HG03280 (cell line): ENCODE measurements at regions not wholly inside any gene's neighbourhood (a gene's known extent, or its start where the extent isn't known, plus 50 kb on each side); places are given as distances from the start of the nearest gene placed in this dataset.

Experiments used
- ATAC-seq: cut with Tn5 transposase; IDR thresholded peaks from one replicate; pipeline ENCODE4 v1.9.1; 2021; ENCODE audit warnings: mild to moderate bottlenecking, moderate library complexity; ENCODE audit not compliant: unreplicated experiment

DNA sequence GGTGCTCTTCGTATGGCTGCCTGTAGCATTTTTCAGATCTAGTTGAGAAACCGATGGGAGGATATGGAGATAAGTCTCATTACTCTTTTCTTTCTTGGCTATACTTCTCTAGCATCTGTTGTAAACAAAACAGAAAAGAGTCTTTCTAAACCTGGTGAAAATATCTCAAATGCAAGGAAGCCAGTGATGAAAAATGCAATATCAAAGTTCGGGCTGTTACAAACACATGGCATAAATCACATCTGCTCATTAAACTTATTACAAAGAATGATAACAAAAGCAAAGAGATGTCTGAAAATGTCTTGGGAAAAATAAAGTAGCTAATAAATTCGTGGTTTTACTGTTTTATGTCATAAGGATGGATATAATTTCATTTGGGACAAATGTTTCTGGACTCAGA lies 71.8 kb upstream of the IGFBP3 start:
- no peak for ATAC-seq

DNA sequence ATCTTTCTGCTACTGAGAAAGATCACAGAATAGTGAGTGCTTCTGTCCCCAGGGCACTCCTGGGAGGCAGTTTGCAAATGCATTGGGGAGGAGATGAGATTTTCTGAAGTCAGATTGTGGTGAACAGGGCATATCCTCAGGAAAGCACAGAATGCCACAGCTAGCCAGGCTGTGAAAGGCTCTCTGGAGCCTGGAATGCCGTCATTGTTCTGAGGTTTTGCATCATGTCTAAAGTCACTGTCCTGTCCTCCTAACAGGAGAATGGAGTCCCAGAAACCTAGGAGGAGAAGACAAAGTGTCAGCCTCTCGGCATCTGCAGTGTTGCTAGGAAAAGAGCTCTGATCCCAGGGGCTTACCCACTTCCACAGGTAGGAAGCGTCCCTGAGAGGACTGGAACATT lies 69.2 kb upstream of the IGFBP3 start:
- no peak for ATAC-seq

DNA sequence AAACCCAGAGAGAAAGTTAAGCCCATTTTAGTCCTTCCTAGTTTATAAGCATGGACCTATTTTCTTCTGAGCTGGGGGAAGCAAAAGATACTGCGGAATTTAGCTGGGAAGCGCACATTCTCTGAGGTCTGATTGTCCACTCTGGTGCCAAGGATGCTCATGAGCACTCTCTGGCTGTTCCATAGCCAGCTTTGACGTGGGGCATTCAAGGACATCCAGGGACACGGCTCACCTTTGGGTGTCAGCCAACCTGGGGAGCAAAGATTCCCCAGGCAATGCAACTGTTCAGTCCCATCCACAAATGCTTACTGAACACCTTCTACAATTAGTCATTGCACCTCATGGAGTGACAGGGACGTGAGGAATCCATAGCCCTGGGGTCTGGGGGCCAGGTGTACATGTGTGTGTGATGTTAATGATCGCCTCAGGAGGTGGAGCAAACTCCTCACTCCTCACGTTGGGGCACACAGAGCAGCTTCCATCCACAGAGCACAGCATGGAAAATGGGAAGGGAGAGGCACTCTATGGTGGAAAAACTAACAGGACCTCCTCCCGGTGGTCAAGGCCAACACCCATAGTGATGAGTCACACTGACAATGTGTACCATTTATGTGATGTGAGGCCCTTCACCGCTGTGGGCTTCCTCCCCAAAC lies 67.5 kb upstream of the IGFBP3 start:
- no peak for ATAC-seq

DNA sequence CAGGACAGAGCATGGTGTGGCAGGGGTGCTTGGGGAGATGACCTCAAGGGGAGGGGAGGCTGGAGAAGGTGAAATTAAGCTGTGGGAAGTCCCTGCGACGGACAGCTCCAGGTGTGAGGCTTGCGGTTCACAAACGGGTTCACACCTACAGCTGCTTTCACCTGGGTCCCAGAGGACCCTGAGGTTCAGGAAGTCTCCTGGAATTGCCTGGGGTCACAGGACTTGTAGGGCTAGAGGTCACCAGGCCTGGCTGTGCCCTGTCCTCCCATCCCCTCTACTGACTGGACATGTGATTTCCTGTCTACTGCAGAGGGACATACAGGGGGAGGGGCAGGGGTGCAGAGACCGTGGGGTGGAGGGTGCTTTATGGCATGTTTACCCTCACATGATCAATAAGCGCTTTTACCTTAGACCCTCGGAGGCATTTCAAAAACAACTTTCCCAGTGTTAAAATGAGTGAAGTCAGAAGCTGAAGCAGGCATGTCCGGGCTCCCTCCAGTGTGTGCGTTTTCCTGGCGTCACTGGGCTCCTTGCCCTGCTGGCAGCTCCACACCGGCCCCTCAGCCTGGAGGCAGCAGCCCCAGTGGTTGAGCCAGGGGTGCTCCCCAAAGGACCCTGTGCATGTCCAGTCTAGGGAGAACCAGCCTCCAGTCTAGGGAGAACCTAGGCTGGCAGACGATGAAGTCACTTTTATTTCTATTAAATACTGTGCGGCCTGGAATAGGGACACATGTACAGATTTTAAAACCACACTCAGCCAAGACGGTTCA lies 66.6 kb upstream of the IGFBP3 start:
- no peak for ATAC-seq

DNA sequence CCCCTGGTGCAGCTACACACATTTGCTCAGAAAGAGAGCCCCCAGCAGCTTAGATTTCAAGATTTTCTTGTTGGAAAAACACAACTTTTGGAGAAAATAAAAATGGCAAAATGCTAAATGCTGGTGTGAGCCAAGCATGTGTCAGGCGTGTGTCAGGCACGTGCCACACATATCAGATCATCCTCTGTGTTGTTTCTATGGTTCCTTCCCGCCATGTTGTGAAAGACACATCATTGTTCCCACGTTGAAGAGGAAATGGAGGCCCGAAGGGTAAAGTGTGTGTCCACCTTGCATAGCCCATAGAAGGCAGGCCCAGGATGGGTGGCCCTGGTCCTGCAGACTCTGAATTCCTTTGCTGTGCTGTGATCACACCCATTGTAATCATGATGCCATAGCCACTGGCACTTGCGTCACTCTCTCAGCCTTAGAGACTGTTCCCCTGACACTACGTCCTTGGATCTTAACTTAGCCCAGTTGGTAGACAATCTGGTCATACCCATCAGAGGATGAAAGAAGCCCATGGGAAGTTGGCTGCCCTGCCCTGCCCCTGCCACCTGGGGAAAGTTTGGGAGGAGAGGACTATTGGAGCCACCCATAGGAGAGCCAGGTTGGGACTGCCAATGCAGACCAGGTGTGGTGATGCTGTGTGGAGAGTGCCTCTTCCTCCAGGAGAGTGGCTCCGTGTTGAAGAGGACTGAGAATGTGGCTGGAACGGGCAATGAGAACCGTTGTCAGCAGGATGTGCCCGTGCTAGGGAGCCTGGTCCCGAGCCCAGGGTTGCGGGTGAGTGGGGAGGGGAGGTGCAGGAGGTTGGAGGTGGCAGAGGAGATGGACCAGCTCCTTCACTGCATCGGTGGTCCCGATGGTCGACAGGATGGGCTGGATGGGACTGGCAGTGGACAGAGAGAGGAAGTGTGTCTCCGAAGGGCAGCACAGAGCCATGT lies 65.6 kb upstream of the IGFBP3 start:
- ATAC-seq: no peak

DNA sequence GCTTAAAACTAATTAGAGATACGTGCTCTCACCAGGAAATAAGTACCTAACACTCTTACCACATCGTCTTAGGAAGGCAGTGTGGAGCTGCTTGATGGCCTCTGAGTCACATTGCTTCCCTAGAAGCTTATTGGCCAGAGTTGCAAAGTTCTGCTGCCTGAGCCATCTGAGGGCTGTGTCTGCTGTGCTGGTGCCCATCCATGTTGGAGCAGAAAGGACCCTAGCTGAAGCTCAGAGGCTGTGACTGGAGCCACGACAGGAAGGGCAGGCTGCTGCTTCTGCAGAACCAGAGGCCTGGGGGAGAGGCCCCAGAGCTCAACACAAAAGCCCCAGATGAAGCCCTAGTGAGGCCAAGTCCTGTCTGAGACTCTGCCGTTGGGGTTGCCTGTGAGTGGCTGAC lies 64.8 kb upstream of the IGFBP3 start:
- no peak for ATAC-seq

DNA sequence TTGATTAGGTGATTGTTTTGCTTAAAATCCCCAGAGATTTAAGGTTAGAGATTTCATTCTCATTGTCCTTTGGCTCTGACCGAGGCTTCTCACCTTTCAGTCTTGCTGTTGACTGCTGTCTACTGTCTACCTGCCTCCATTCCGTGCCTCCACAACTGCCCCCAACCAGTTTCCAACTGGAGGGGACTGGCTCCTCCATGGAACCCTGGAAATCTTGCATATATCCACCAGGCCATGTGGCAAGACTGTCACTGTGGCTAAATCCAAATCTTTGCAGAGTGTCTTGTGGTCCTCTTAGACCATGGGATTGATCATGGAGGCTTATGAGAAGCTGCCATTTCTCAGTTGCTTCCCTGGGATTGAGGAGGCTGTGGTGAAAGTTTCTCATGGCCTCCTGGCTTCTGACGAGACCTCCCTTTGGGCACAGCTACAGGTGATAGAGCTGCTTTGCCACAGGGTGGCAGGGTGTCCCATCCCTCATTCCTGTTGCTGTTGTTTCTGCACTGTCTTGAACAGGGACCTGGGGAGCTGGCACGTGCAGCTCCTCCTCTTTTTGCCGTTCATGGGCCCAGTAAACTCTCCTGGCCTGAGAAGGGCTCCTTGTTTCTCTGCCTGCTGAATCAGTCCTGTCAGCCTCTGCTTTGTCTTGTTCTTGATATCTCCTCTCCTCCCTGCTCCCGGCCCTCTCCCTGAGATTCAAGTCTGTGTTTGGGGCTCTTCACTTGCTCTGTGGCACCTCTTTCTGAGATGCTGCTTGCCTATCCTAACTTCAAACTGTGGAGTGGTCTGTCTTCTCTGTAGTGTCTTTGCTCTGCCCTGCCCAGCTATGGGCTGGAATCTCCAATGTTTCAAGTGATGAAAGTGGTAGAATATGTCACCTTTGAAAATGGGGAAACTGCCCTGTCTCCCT lies 63.6 kb upstream of the IGFBP3 start:
- ATAC-seq: no peak

DNA sequence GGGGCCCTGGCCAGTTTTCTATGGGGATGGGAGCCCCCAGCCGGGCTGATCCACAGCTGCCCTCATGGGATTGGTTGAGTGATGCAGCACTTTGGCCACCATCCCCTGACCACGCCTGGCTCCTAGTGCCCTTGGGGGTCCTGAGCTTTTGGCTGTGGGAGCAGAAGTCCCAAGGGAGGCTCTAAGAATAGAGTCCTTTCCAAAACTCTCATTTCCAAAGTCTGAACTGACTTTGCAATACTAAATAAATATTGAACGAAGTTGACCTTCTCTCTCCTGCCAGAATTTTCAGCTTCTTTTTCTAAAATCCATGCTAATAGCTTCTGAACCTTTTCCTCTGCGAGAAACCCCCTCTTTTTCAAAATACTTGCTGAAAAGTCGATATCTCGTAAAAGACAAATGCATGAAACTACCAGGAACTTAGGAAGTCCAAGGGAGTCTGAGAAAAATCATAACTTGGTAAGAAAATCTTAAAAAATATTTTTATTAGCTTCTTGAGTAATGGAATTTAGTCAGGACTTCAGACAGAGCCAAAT lies 62.7 kb upstream of the IGFBP3 start:
- ATAC-seq: no peak

DNA sequence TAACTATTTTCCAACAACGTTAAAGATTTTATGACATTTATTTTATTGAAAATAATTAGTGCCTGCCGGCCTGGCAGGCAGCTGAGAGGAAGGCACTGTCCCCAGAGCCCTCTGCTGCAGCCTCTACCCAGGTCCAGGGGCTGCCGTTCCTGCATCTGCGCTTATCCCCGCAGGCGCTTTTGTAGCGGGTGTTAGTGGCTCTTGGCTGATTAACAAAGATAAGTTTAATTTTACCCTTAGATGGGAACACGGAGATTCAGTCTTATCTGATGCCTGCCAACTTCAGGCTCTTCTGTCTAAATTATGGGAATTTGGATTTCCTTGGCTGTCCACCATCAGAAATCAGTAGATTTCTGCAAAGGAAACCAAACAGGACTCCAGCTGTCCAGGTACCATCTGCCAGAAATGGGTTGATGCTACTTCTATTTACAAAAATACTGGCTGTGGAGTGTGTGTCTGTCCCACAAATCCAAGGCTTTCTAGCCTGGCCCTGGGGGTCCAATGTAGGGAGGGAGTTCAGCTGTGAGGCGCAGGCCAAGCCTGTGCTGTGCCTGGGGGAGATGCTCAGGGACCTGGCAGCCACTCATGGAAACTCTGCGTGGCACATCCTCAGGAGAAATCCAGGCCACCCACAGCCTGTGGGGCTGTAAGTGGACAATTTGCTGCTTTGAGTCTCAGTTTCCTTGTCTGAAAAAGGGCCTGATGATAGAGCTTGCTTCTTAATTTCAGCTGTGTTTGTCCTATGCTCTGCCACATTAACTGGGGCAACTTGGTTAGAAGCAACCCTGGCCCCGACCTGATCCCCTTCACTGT lies 62.0 kb upstream of the IGFBP3 start:
- no peak for ATAC-seq

DNA sequence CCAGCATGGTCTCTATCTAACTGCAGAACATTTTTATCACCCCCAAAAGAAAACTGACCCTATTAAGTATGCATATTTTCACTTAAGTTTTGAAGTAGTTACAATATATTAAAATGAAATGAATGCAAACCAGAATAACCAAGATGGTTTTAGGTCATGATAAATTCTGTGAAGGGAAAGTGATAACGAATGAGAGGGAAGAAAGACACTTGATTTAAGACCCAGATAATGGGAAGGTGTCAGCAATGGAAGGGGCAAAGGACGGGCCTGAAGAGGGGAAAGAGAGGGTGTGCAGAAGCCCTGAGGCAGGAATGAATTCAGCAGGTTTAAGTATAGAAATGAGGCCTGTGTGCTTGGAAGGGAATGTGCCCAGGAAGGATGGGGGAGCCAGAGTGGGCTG lies 61.1 kb upstream of the IGFBP3 start:
- no peak for ATAC-seq

DNA sequence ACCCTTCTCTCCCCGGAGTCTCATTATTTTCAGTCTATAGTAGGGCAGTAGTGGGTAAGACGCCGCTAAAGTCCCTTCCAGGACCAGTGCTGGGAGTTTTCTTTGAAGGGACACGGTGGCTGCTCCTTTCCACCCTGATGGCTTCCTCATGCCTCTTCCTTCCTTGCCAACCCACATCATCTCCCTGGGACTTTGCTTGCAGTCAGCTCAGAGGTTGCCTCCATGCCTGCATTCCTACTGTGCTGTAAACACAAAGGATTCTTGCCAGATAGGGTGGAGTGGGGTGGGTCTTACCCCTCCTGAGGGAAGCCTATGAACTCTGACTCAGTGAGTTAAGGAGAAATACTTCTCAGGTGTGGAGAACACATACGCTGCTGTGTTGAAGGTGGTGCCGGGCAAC lies 59.9 kb upstream of the IGFBP3 start:
- no peak for ATAC-seq

DNA sequence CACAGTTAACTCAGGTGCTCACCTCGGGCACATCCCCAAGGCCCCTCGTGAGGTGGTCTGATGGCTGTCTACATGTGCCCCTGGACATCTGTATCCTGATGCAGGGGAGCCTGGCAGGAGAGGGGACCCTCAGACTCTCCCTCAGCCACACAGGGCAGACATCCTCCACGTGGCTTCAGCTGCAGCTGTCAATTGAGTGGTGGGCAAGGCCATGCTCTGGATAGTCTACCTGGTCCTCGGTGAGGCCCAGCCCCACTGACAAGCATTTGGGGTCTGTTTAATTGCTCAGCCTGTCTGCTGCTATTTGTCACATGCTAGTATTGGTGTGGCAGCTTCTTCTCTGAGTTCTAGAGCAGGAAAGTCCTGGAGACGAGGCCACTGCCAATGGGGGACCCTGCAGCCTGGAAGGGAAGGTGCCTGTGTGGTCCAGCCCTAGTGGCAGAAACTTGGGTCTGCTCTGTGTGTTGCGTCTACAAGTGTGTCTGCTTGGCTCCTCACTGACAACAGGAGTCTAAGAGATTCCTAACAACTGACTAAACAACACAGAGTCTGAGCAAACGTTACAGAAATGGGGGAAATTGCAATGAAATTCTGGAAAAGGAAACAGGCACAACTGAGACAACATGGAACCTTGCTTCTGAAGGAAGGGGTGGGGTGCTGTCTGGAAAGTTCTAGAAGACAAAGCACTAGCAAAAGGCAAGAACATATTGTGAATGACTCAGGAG lies 59.3 kb upstream of the IGFBP3 start:
- no peak for ATAC-seq

DNA sequence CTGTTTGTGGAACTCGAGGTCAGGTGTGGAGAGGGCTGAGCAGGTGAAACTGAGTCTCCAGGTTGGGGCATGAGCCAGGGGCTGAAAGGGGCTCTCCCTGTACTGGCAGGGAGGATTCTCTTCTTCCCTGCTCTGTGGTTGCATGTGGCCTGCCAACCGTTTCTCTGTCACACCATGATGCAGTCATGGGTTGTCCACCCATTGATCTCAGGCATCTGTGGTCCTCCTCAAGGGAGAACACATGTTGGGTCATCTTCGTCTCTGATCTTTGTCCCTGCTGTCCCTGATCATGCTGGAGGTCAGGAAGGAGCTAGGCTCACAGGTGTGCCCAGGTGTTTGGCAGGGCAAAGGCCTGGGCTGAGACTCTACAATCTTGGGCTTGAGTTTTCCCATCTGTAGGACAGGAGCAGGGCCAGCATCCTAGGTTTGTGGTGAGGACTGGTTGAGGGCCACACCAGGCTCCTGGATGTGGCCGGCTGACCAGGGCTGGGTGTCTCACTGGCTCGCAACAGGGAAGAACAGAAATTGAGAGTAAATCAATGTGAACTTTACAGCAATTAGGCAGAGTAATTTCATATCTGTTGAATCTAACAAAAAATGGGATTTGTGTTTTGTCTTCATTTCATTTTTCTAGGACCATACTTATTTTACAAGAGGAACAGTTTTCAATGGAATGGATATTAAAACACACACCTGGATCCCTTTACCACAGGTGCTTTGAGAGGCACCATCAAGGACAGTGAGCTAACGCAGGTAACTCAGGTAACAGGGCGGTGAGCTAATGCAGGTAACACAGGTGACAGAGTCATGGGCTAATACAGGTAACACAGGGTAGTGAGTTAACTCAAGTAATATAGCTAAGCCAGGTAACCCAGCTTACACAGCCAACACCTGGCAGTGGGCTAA lies 58.5 kb upstream of the IGFBP3 start:
- ATAC-seq: no peak

DNA sequence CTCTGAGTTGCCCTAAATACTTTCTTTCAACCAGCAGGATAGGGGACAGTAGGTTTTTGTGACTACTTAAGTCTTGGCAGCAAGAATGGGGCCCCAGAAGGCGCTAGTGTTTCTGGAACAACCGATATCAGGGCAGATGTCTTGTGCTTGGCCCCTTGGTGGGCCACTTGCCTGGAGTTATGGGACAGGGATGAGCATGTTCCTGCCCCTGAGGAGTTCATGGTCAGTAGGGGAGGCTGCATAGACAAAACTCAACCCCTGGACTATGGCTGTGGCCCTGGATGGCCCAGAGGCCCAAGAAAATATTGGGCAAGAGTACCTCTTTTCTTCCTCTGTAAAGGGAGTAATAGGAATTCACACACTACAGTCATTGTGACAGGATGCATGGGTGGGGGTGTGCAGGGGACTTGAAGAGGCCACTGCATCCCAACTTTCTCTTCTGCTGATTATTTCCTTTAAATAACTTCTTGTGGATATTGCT lies 57.7 kb upstream of the IGFBP3 start:
- ATAC-seq: no peak

DNA sequence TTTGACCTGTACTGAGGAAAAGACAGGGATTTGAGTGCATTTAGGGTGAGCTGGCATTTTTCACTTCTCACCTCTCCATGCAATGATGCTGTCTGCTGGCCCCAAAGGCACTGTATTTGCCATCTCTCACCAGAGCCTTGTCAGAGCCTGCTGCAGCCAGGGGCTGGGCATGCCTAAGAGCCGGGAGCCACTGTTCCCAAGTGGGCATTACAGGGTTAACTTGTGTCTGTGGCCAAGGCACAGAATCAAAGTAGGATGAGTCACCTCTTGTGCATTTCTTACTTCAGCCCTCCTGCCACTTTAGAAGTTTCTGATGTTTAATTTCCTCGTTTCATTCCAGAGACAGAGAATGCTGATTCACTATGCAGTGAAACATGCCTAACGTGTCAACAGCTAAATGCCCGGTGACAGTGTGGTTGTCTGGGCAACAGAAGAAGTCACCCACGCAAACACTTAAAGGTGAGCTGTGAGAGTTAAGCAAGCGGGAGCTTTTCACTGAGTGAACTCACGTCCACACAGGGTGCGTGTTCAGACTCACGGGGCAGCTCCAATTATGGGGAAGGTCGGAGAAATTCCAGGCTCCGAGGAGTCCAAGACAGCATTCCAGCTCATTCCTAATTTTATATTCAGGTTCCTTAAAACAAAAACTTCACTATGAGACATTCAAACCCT lies 57.1 kb upstream of the IGFBP3 start:
- peak; percentile 71 for ATAC-seq

DNA sequence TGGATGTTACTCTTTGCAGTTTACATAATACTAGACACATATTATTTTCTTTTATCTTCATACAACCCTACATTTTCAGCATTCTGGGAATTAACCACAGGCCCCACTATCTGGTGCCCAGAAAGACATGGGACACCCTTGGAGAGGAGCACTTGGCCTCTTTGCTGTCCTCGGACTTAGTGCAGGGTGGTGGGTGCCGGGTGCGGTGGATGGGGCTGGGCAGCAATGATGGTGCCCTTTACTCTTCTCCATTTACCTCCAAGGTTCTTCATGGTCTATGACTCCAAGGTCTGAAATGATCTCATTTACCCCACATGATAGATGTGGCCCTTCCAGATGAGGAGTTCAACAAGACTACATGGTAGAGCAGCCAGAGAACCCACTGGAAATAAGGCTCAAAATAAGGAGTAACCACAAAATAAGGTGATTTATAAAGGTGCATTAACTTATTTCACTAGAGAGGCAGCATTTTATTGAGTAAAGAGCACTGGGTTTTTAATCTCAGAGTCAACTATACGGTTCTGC lies 56.2 kb upstream of the IGFBP3 start:
- ATAC-seq: no peak

DNA sequence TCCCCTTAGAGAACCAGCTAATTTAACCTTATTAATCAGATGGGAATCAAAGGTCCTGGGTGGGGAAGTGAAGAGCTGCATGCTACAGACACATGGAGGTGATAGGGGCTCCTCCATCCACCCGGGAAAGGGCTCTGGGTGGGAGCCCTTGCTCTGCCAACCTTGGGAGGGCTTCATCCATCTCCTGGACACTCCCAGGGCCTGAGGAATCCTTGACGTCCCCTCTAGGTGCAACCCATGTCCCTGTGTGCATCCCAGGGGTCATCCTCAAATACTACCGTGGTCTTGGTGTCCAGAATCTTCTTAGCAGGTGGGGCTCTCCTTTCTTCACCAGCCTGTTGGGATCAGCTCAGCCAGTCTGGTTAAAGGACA lies 55.4 kb upstream of the IGFBP3 start:
- no peak for ATAC-seq
